ENCODE measurements at regions not wholly inside any gene's neighbourhood (a gene's known extent, or its start where the extent isn't known, plus 50 kb on each side); places are given as distances from the start of the nearest gene placed in this dataset.

GRCh38 chr17:71869293-71869692 lies 251.5 kb upstream of the SOX9 start:
- no peak for TF ChIP-seq EZH2 (IDR thresholded peaks at IDR 0.05; ENCODE audit: low read length)
- no peak for TF ChIP-seq CTCF (optimal IDR thresholded peaks at IDR 0.05 in 1 of 3, IDR thresholded peaks at IDR 0.05 in 1 of 3, conservative IDR thresholded peaks at IDR 0.05 in 1 of 3; ENCODE audit: extremely low read depth in 1 of 3, insufficient read depth in 2 of 3, low read length in 3 of 3)

Measured in keratinocyte (primary cell).